GM12878 (cell line): ENCODE measurements at regions not wholly inside any gene's neighbourhood (a gene's known extent, or its start where the extent isn't known, plus 50 kb on each side); places are given as distances from the start of the nearest gene placed in this dataset.

Experiments used
- ATAC-seq: fragments of 200-7000 bp; cut with Tn5 transposase; 3 replicates; pipeline ENCODE4 v1.9.1; 2020; ENCODE audit warnings: mild to moderate bottlenecking, moderate library complexity
- BruUV-seq: library from RNA; stranded (reverse); fragments of 400-500 nt; replicated peaks from 2 replicates; lab custom pipeline; 2021; lab: Mats Ljungman, UMichigan
- CTCF ChIA-PET: fragments of 300-600 bp; sonication (Branson Sonifier 250); formaldehyde crosslinking; extraction: SDS; loops from one replicate; lab custom pipeline; 2021; ENCODE audit warnings: inconsistent platforms; lab: Yijun Ruan, JAX
- POLR2A ChIA-PET: fragments of 350-600 bp; formaldehyde crosslinking; extraction: SDS; loops from one replicate; lab custom pipeline; 2021; ENCODE audit warnings: inconsistent platforms; lab: Charles Lee
- RAD21 ChIA-PET: fragments of 300-600 bp; sonication (Branson Sonifier 250); formaldehyde crosslinking; loops from one replicate; lab custom pipeline; 2023; ENCODE audit warnings: antibody characterized with exemption; ENCODE audit not compliant: unreplicated experiment; lab: Charles Lee
- SMC1A ChIA-PET: fragments of 300-600 bp; sonication (Branson Sonifier 250); formaldehyde crosslinking; loops from one replicate; lab custom pipeline; 2023; ENCODE audit not compliant: unreplicated experiment, uncharacterized antibody; lab: Charles Lee
- DNase-seq: peaks from one replicate; pipeline ENCODE4 v3.0.0-alpha.2; 2011; ENCODE audit warnings: low read depth, low spot score
- FAIRE-seq: peaks from 3 replicates; lab custom pipeline; 2011; peaks lifted over from hg19 to GRCh38; lab: Jason Lieb, UNC
- H2AFZ ChIP-seq: 2 replicates; pipeline ENCODE4 v1.6.0; 2011; ENCODE audit warnings: low read depth, low read length, control low read depth; ENCODE audit not compliant: control insufficient read depth
- H3K27ac ChIP-seq: 2 replicates; pipeline ENCODE4 v1.5.1; 2011; ENCODE audit warnings: control low read depth; ENCODE audit not compliant: control insufficient read depth, insufficient read depth
- H3K27me3 ChIP-seq, 2 experiments: replicated peaks in 1 of 2; 2 replicates each; pipeline versions ENCODE4 v1.6.0 to v1.6.1; 2011; ENCODE audit warnings: low read length in 1 of 2; ENCODE audit not compliant: control insufficient read depth in 2 of 2, insufficient read depth in 2 of 2
- H3K36me3 ChIP-seq, 2 experiments: 2 replicates each; pipeline ENCODE4 v1.5.1; 2011; ENCODE audit warnings: low read length in 1 of 2; ENCODE audit not compliant: control insufficient read depth in 2 of 2, insufficient read depth in 2 of 2
- H3K4me1 ChIP-seq: 2 replicates; pipeline ENCODE4 v1.6.1; 2011; ENCODE audit warnings: mild to moderate bottlenecking, low read length, moderate library complexity, mixed read lengths; ENCODE audit not compliant: control insufficient read depth, insufficient read depth
- H3K4me2 ChIP-seq: 2 replicates; pipeline ENCODE4 v1.6.0; 2011; ENCODE audit warnings: control low read depth; ENCODE audit not compliant: control insufficient read depth, insufficient read depth
- H3K4me3 ChIP-seq: fragments of 200-600 bp; sonication (generic); 2 replicates; pipeline ENCODE4 v1.5.1; 2016
- H3K79me2 ChIP-seq: 2 replicates; pipeline ENCODE4 v1.6.0; 2011; ENCODE audit warnings: low read length; ENCODE audit not compliant: control insufficient read depth, insufficient read depth
- H3K9ac ChIP-seq: 2 replicates; pipeline ENCODE4 v1.8.0; 2011; ENCODE audit warnings: low read length, control low read depth, mixed read lengths; ENCODE audit not compliant: control insufficient read depth, insufficient read depth
- H3K9me3 ChIP-seq: replicated peaks from 3 replicates; pipeline ENCODE4 v1.5.1; 2011; ENCODE audit warnings: mild to moderate bottlenecking, low read length; ENCODE audit not compliant: control insufficient read depth, insufficient read depth
- H4K20me1 ChIP-seq: 2 replicates; pipeline ENCODE4 v1.6.0; 2011; ENCODE audit not compliant: control insufficient read depth, insufficient read depth
- IRF4 ChIP-seq: IDR thresholded peaks from 2 replicates; pipeline ENCODE4 v1.6.1; 2011; ENCODE audit warnings: low read depth, low read length
- KLF5 ChIP-seq: fragments of 450-650 bp; IDR thresholded peaks from 2 replicates; pipeline ENCODE4 v1.6.1; 2014; ENCODE audit warnings: mild to moderate bottlenecking; ENCODE audit not compliant: partially characterized antibody
- MTA2 ChIP-seq: fragments of 450-650 bp; IDR thresholded peaks from 2 replicates; pipeline ENCODE4 v1.6.1; 2016; ENCODE audit warnings: low read depth, mild to moderate bottlenecking, moderate library complexity
- MYC ChIP-seq: IDR thresholded peaks from 2 replicates; pipeline ENCODE4 v1.6.1; 2011; ENCODE audit warnings: mild to moderate bottlenecking, low read length, moderate library complexity, inconsistent platforms; ENCODE audit not compliant: insufficient read depth, insufficient replicate concordance, insufficient read length, severe bottlenecking
- RBBP5 ChIP-seq: fragments of 200-600 bp; sonication (generic); conservative IDR thresholded peaks from 2 replicates; pipeline ENCODE4 v1.6.1; 2016
- RFX5 ChIP-seq: IDR thresholded peaks from 2 replicates; pipeline ENCODE4 v1.6.1; 2011; ENCODE audit warnings: low read depth, low read length, improper control_type of control experiment
- SMAD1 ChIP-seq: fragments of 450-650 bp; IDR thresholded peaks from 2 replicates; pipeline ENCODE4 v1.6.1; 2018; ENCODE audit warnings: mild to moderate bottlenecking, low read depth; ENCODE audit not compliant: partially characterized antibody
- SMC3 ChIP-seq: IDR thresholded peaks from 2 replicates; pipeline ENCODE4 v1.6.1; 2011; ENCODE audit warnings: low read length, improper control_type of control experiment, borderline replicate concordance
- SP1 ChIP-seq: IDR thresholded peaks from one replicate; pipeline ENCODE4 v1.6.1; 2011; ENCODE audit warnings: low read depth, low read length
- SREBF1 ChIP-seq: IDR thresholded peaks from 2 replicates; pipeline ENCODE4 v1.6.1; 2012; ENCODE audit warnings: mild to moderate bottlenecking, low read length
- TAF1 ChIP-seq: IDR thresholded peaks from 2 replicates; pipeline ENCODE4 v1.6.1; 2011; ENCODE audit warnings: mild to moderate bottlenecking, low read depth, low read length, borderline replicate concordance
- ZNF207 ChIP-seq: fragments of 450-650 bp; IDR thresholded peaks from 2 replicates; pipeline ENCODE4 v1.6.1; 2014; ENCODE audit warnings: antibody characterized with exemption, mild to moderate bottlenecking, borderline replicate concordance
- WGBS: methylation state at CpG from one replicate; pipeline ENCODE4 v1.1.6; 2016; ENCODE audit warnings: low lambda C conversion rate; ENCODE audit not compliant: insufficient replicate concordance, insufficient coverage; ENCODE audit errors: missing lambda C conversion rate; 5-methylcytosine and 5-hydroxymethylcytosine counted together
- in situ Hi-C: fragments of 300-500 bp; cut with MboI; formaldehyde crosslinking; loops from 9 replicates; pipeline ENCODE4 v1.14.3; 2018; ENCODE audit warnings: mixed read lengths
- intact Hi-C: fragments of 100-400 bp; cut with micrococcal nuclease; formaldehyde crosslinking; loops from one replicate; pipeline ENCODE4 v1.14.2; 2022; ENCODE audit not compliant: unreplicated experiment
- TF ChIP-seq, protein P1 (sequence below): IDR thresholded peaks from 2 replicates; pipeline ENCODE4 v1.6.1; 2011; ENCODE audit warnings: borderline replicate concordance, low read depth, mild to moderate bottlenecking, moderate library complexity, low read length; ENCODE audit not compliant: insufficient read depth, poor library complexity, severe bottlenecking
- TF ChIP-seq, protein P2 (sequence below): fragments of 150-350 bp; IDR thresholded peaks from 2 replicates; pipeline ENCODE4 v1.6.1; 2016; ENCODE audit warnings: low read depth, low read length
- TF ChIP-seq, protein P3 (sequence below): fragments of 450-650 bp; IDR thresholded peaks from 2 replicates; pipeline ENCODE4 v1.6.1; 2016; ENCODE audit warnings: mild to moderate bottlenecking

DNA sequence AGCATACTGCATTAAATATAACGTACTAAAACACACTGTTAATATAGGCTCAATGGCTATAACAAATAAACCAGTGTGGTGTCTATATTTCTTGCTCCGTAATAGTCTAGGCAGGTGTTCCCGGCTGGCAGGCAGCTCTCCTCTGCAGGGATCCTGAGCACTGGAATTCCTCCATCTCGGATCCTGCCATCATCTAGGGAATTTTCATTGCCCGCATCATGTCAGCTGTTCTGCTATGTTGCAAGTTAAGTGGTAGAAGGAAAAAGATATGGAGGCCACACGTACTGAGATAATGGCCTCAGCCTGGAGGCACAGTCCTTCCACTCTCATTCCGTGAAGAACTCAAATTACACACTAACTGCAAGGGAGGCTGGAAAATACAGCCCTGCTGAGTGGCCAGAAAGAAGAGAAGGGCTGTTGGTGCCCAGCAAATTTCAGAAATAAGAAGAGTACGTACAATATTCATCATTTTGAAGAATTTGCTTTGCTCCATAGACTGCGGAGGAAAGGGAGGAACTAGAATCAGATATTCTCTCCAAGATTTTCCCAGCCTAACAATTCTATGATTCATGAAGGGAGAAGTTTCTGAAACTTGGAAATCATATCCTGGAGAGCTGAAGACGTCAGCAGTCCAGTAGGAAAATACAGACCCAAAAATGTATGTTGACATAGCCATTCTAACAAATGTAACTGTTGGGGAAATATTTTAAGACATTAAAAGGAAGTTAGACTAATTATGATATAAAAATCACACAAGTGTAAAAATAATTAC, 263.3 kb downstream of the MRPL39 start:
- CTCF ChIA-PET = interaction anchor here (1.3 to 2.0 kb wide), 2 partner anchors 12 to 17 kb away, joined by 3 to 4 read pairs; no protein-coding TSS in a partner anchor

More for the DNA sequence above, 263.3 kb downstream of the MRPL39 start:
- Histone ChIP-seq H3K9me3 (peaks cover 3% of the 10 kb centered on the region; the same call in 2 of the 3 replicates), H3K79me2 (no peaks in the 10 kb centered on the region), H3K4me3 (no peak overlapping the region), H3K36me3 (no peaks in the 10 kb centered on the region), H4K20me1 (no peaks in the 10 kb centered on the region), H3K4me1 (no peaks in the 10 kb centered on the region), H3K27me3 (no peaks in the 10 kb centered on the region), H3K4me2 (no peak overlapping the region)
- no TSS peak for BruUV-seq
- ChIA-PET POLR2A (no interaction called here), RAD21 (no interaction called here)
- no peak for ATAC-seq
- 67% methylated on average over 10 of the region's 10 CpGs for WGBS
- intact Hi-C loops = no loop called here
- no peak for FAIRE-seq
- TF ChIP-seq SREBF1 = no peak
- TF ChIP-seq, protein P1, sequence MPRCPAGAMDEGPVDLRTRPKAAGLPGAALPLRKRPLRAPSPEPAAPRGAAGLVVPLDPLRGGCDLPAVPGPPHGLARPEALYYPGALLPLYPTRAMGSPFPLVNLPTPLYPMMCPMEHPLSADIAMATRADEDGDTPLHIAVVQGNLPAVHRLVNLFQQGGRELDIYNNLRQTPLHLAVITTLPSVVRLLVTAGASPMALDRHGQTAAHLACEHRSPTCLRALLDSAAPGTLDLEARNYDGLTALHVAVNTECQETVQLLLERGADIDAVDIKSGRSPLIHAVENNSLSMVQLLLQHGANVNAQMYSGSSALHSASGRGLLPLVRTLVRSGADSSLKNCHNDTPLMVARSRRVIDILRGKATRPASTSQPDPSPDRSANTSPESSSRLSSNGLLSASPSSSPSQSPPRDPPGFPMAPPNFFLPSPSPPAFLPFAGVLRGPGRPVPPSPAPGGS = no peak
- no peak for TF ChIP-seq TAF1
- TF ChIP-seq MYC = no peak
- no peak for TF ChIP-seq IRF4
- no peak for TF ChIP-seq KLF5
- TF ChIP-seq RFX5 = no peak
- TF ChIP-seq, protein P2, sequence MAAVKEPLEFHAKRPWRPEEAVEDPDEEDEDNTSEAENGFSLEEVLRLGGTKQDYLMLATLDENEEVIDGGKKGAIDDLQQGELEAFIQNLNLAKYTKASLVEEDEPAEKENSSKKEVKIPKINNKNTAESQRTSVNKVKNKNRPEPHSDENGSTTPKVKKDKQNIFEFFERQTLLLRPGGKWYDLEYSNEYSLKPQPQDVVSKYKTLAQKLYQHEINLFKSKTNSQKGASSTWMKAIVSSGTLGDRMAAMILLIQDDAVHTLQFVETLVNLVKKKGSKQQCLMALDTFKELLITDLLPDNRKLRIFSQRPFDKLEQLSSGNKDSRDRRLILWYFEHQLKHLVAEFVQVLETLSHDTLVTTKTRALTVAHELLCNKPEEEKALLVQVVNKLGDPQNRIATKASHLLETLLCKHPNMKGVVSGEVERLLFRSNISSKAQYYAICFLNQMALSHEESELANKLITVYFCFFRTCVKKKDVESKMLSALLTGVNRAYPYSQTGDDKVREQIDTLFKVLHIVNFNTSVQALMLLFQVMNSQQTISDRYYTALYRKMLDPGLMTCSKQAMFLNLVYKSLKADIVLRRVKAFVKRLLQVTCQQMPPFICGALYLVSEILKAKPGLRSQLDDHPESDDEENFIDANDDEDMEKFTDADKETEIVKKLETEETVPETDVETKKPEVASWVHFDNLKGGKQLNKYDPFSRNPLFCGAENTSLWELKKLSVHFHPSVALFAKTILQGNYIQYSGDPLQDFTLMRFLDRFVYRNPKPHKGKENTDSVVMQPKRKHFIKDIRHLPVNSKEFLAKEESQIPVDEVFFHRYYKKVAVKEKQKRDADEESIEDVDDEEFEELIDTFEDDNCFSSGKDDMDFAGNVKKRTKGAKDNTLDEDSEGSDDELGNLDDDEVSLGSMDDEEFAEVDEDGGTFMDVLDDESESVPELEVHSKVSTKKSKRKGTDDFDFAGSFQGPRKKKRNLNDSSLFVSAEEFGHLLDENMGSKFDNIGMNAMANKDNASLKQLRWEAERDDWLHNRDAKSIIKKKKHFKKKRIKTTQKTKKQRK = no peak
- TF ChIP-seq MTA2 = no peak
- no peak for TF ChIP-seq RBBP5
- no peak for TF ChIP-seq ZNF207
- no peak for TF ChIP-seq SMC3
- no peak for TF ChIP-seq SMAD1
- TF ChIP-seq, protein P3, sequence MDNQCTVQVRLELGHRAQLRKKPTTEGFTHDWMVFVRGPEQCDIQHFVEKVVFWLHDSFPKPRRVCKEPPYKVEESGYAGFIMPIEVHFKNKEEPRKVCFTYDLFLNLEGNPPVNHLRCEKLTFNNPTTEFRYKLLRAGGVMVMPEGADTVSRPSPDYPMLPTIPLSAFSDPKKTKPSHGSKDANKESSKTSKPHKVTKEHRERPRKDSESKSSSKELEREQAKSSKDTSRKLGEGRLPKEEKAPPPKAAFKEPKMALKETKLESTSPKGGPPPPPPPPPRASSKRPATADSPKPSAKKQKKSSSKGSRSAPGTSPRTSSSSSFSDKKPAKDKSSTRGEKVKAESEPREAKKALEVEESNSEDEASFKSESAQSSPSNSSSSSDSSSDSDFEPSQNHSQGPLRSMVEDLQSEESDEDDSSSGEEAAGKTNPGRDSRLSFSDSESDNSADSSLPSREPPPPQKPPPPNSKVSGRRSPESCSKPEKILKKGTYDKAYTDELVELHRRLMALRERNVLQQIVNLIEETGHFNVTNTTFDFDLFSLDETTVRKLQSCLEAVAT = no peak
- no peak for TF ChIP-seq SP1
- TF ChIP-seq, all 136 proteins: peak for 0
- no peak overlapping the region for H3K9ac ChIP-seq
- SMC1A ChIA-PET = no interaction called here
- no peak overlapping the region for H3K27ac ChIP-seq
- in situ Hi-C loops = no loop called here
- H2AFZ ChIP-seq = no peak overlapping the region
- no peak for DNase-seq
